Mucosa of descending colon (tissue), 3 donors: ENCODE measurements at regions not wholly inside any gene's neighbourhood (a gene's known extent, or its start where the extent isn't known, plus 50 kb on each side); places are given as distances from the start of the nearest gene placed in this dataset.

Source experiments
- ATAC-seq: fragments of 200-7000 bp; cut with Tn5 transposase; one replicate; pipeline ENCODE4 v1.9.1; 2020; ENCODE audit warnings: mild to moderate bottlenecking, moderate library complexity
- DNase-seq, 3 donors: peaks; one replicate each; pipeline ENCODE4 v3.0.0-alpha.2; 2020
- H3K36me3 ChIP-seq: fragments of 200-600 bp; one replicate; pipeline ENCODE4 v1.8.0; 2021; ENCODE audit warnings: low read depth, mild to moderate bottlenecking
- H3K4me1 ChIP-seq: fragments of 200-600 bp; one replicate; pipeline ENCODE4 v1.8.0; 2021; ENCODE audit warnings: low read depth, mild to moderate bottlenecking
- H3K4me3 ChIP-seq: fragments of 200-600 bp; one replicate; pipeline ENCODE4 v1.8.0; 2021; ENCODE audit warnings: mild to moderate bottlenecking
- H3K9me3 ChIP-seq: fragments of 200-600 bp; one replicate; pipeline ENCODE4 v1.8.0; 2021; ENCODE audit warnings: mild to moderate bottlenecking
- CTCF ChIP-seq: fragments of 200-600 bp; IDR thresholded peaks from one replicate; pipeline ENCODE4 v1.8.0; 2022; ENCODE audit warnings: antibody characterized with exemption, mild to moderate bottlenecking
- intact Hi-C, 2 donors: fragments of 100-400 bp; cut with DNase I in 1 of 2; cut with micrococcal nuclease in 1 of 2; formaldehyde crosslinking; loops; one replicate each; pipeline versions ENCODE4 v1.11.0 to v1.11.1; 2022; cut with DNase I, micrococcal nuclease
- donor health status: DM: no; HTN: no; CAD: no; lungs with moderate emphysema.
- donor health status: DM: no; HTN: no; CAD: no.
- donor health status: DM: no; HTN: yes; CAD: no.

- no peak for TF ChIP-seq CTCF
- ATAC-seq, result no peak
- intact Hi-C loops, result no loop called here
Observed at GRCh38 chr4:82219346-82219745, 154.4 kb downstream of the HNRNPD start.

GRCh38 chr4:82217986-82218715 lies 155.6 kb downstream of the HNRNPD start:
- Histone ChIP-seq H3K4me1 (no peaks in the 10 kb centered on the region), H3K36me3 (no peaks in the 10 kb centered on the region), H3K4me3 (no peak overlapping the region), H3K9me3 (no peaks in the 10 kb centered on the region)
- ATAC-seq (no peak), DNase-seq (no peak)
- intact Hi-C loops, result no loop called here
- TF ChIP-seq CTCF, result no peak

More at GRCh38 chr4:82219346-82219745, 154.4 kb downstream of the HNRNPD start:
- Histone ChIP-seq H3K9me3 (no peaks in the 10 kb centered on the region), H3K36me3 (no peaks in the 10 kb centered on the region), H3K4me1 (no peaks in the 10 kb centered on the region), H3K4me3 (no peak overlapping the region)
- no peak for DNase-seq

DNA sequence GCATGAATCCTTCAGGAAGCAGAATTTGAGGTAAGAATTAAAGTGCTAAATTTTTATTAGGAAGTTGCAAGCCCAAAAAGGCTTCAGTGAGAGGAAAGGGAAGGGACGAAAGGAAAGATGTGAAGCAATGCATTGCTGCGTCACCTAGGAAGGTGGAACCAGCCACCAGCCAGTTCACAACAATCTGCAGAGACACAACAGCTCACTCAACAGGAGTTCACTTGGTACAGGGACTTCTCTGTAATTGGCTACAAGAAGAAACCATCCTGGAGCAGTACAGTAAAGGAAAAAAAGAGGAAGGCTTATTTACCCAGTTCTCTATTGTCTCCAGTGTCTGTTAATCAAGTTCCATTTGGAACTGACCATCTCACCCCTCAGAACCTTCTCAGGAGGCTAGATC lies 157.6 kb downstream of the HNRNPD start:
- H3K4me3 ChIP-seq, result no peak overlapping the region
- no peak for TF ChIP-seq CTCF
- no peak for ATAC-seq

GRCh38 chr4:82215800-82216199 lies 158.0 kb downstream of the HNRNPD start:
- TF ChIP-seq CTCF, result no peak
- intact Hi-C loops, result no loop called here
- ATAC-seq, result no peak
- no peaks in the 10 kb centered on the region for H3K4me1 ChIP-seq
- no peak overlapping the region for H3K4me3 ChIP-seq
- no peaks in the 10 kb centered on the region for H3K9me3 ChIP-seq
- no peaks in the 10 kb centered on the region for H3K36me3 ChIP-seq
- no peak for DNase-seq

More for the DNA sequence above, 157.6 kb downstream of the HNRNPD start:
- Histone ChIP-seq H3K36me3 (no peaks in the 10 kb centered on the region), H3K9me3 (no peaks in the 10 kb centered on the region), H3K4me1 (no peaks in the 10 kb centered on the region)
- intact Hi-C loops, result no loop called here
- no peak for DNase-seq

DNA sequence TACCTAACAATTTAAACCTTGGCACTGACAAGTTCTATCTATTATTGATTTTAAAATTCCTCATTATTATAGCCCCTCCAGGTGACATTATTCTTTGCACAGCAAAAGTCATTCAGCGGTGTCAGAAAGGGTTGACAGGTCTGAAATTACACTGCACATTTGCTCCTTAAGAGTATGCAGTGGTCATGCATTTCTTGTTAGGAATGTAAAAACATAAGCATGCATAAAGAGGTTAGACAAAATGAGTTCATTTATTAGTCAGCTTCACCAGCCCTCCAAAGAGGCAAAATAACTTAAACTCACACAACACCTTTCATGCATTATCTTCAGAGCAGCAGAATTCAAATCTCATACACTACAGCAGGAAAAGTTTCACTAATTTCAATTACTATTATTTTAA lies 158.8 kb downstream of the HNRNPD start:
- no peak for DNase-seq
- intact Hi-C loops, result no loop called here
- no peaks in the 10 kb centered on the region for H3K36me3 ChIP-seq
- TF ChIP-seq CTCF, result no peak
- no peak overlapping the region for H3K4me3 ChIP-seq
- H3K9me3 ChIP-seq, result no peaks in the 10 kb centered on the region
- no peak for ATAC-seq
- no peaks in the 10 kb centered on the region for H3K4me1 ChIP-seq
